GM12874 (cell line): ENCODE measurements at regions not wholly inside any gene's neighbourhood (a gene's known extent, or its start where the extent isn't known, plus 50 kb on each side); places are given as distances from the start of the nearest gene placed in this dataset.

Source experiments
- TF ChIP-seq, protein P1 (sequence below): IDR thresholded peaks from 2 replicates; pipeline ENCODE4 v1.5.1; 2011; ENCODE audit warnings: low read depth, mild to moderate bottlenecking, control low read depth, low read length, moderate library complexity; ENCODE audit not compliant: insufficient read depth

- TF ChIP-seq, protein P1, sequence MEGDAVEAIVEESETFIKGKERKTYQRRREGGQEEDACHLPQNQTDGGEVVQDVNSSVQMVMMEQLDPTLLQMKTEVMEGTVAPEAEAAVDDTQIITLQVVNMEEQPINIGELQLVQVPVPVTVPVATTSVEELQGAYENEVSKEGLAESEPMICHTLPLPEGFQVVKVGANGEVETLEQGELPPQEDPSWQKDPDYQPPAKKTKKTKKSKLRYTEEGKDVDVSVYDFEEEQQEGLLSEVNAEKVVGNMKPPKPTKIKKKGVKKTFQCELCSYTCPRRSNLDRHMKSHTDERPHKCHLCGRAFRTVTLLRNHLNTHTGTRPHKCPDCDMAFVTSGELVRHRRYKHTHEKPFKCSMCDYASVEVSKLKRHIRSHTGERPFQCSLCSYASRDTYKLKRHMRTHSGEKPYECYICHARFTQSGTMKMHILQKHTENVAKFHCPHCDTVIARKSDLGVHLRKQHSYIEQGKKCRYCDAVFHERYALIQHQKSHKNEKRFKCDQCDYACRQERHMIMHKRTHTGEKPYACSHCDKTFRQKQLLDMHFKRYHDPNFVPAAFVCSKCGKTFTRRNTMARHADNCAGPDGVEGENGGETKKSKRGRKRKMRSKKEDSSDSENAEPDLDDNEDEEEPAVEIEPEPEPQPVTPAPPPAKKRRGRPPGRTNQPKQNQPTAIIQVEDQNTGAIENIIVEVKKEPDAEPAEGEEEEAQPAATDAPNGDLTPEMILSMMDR: no peak
Measured at GRCh38 chr11:112518371-112518770, 257.7 kb upstream of the PLET1 start.

DNA sequence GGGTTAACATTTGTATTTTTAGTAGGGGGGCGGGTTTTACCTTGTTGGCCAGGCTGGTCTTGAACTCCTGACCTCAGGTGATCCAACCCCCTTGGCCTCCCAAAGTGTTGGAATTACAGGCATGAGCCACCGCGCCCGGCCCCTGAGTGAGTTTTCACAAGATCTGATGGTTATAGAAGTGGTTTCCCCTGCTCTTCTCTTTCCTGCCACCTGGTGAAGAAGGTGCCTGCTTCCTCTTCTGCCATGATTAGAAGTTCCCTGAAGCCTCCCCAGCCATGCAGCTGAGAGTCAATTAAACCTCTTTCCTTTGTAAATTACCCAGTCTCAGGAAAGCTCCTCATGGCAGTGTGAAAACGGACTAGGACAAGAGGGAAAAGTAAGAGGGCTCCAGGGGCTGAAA is 259.1 kb upstream of the PLET1 start:
- TF ChIP-seq, protein P1: no peak

- TF ChIP-seq, protein P1: no peak
Measured at GRCh38 chr11:112520354-112520753, 259.7 kb upstream of the PLET1 start.

DNA sequence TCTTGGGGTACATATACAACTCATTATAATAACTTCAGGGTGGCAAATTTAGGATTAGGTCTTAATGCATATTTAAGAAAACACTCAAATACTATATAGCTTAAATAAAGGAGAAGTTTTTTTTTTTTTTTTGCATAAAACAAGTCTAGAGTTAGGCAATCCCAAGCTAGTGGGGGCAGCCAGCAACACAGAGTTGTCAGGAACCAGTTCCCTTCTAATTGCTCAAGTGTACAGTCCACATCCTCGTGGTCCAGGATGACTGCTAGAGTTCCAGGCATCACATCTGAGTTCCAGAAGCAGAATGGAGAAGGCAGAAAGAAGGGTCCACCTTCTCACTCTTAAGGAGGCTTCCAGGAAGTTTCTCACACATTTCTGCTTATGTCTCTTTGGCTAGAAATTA is 261.9 kb upstream of the PLET1 start:
- TF ChIP-seq, protein P1: no peak

GRCh38 chr11:112523031-112523430 is 262.4 kb upstream of the PLET1 start:
- TF ChIP-seq, protein P1: no peak

DNA sequence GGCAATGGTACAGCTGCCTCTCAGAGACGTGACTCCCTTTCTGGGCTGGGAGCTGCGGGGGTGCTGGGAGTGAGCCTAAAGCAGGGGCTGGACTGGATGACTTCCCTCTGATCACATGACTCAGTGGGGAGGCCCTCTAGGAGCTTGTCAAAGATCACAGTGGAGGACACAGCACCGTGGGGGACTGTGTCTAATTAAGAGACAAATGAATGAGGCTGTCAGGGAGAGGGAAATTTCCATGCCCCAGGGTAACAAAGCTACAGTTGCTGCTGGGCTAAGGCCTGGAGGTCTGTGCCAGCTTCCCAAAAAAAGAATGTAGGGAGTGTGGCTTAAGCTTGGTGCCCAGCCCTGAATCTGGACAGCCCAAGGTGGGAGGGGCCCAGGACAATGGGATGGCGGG is 262.8 kb upstream of the PLET1 start:
- TF ChIP-seq, protein P1: no peak

- TF ChIP-seq, protein P1: no peak
Measured at GRCh38 chr11:112523951-112524350, 263.3 kb upstream of the PLET1 start.

DNA sequence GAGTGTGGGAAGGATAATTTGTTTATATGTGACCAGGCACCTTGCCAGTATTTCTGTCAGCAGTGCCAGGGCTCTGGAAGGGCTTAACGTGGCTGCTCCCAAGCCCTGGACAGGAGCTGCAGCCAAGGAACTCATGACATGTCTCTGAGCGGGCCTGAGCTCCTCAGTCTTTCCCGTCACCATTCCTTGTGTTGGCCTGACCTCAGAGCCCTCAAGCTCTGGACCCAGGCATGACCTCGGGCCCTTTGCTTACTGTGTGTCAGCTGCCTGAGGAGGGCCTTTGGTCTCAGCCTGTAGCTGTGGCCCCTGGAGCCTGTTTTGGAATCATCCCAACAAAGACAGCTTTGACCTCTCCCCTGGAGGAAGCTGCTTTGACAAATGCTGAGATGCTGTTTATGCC is 264.1 kb upstream of the PLET1 start:
- TF ChIP-seq, protein P1: no peak
